ENCODE measurements at regions not wholly inside any gene's neighbourhood (a gene's known extent, or its start where the extent isn't known, plus 50 kb on each side); places are given as distances from the start of the nearest gene placed in this dataset.

DNA sequence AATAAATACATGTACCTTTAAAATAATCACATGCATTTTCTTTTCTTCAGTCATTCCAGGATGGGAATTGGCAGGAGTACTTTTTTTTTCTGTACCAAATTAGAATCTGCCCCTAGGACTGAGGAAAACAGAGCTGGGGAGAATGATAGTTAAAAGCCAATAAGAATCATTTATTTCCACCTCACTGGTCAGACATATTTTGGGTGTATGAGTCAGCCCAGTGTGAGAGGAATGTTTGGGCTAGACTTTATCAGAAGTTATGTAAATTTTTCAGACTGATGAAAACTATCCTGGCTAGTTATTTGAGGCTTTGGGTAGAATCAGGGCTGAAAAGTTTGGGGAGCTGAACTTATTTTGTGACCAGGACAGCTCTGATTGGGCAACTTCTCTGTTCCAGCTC, 303.1 kb upstream of the NPSR1 start:
- Histone ChIP-seq H4K8ac (ENCODE audit: extremely low read depth, insufficient read depth, low read length) (no peak overlapping the region), H2BK20ac (ENCODE audit: low read length) (no peak overlapping the region), H3K14ac (ENCODE audit: insufficient read length) (no peak overlapping the region), H3K27ac (ENCODE audit: low read depth, low read length) (no peak overlapping the region), H3K79me2 (ENCODE audit: control insufficient read depth in 1 of 2, insufficient read depth in 2 of 2, low read length in 2 of 2) (no peaks in the 10 kb centered on the region), H4K91ac (replicated peaks; ENCODE audit: insufficient read length, low read length) (no peak overlapping the region), H3K36me3 (ENCODE audit: control insufficient read depth in 2 of 4, insufficient read depth in 4 of 4, low read length in 3 of 4) (no peaks in the 10 kb centered on the region), H3K23ac (ENCODE audit: insufficient read length) (no peak overlapping the region), H3K9me3 (ENCODE audit: insufficient read depth in 2 of 2, low read depth in 1 of 2, low read length in 1 of 2) (no peaks in the 10 kb centered on the region), H2BK5ac (ENCODE audit: low read depth, low read length) (no peak overlapping the region), H3K4me3 (ENCODE audit: extremely low read depth in 1 of 4, insufficient read depth in 2 of 4, low read depth in 3 of 4, low read length in 4 of 4) (no peak overlapping the region), H3K9ac (replicated peaks in 1 of 4; ENCODE audit: extremely low read depth in 1 of 4, low read depth in 3 of 4, low read length in 3 of 4) (no peak overlapping the region), H3K4ac (replicated peaks; ENCODE audit: insufficient read length, low read depth, low read length) (no peak overlapping the region), H2BK120ac (replicated peaks; ENCODE audit: low read depth, low read length) (no peak overlapping the region), H2AFZ (ENCODE audit: low read length) (no peak overlapping the region), H3K23me2 (ENCODE audit: low read depth, low read length) (no peaks in the 10 kb centered on the region), H3K79me1 (ENCODE audit: low read depth, low read length) (no peaks in the 10 kb centered on the region), H2AK5ac (ENCODE audit: low read depth, low read length) (no peak overlapping the region), H2BK12ac (ENCODE audit: low read depth, low read length) (no peak overlapping the region), H3K27me3 (replicated peaks in 1 of 4; ENCODE audit: control insufficient read depth in 3 of 4, extremely low read depth in 1 of 4, insufficient read depth in 3 of 4, low read length in 3 of 4) (peaks cover 14 to 42% (median 34%) of the 10 kb centered on the region in 4 experiments), H3K4me2 (ENCODE audit: insufficient read depth in 1 of 2, low read depth in 2 of 2, low read length in 2 of 2) (no peak overlapping the region), H4K5ac (ENCODE audit: insufficient read length, low read depth, low read length) (no peak overlapping the region), H4K20me1 (replicated peaks in 1 of 2; ENCODE audit: control insufficient read depth in 1 of 2, insufficient read depth in 2 of 2, low read length in 2 of 2) (peaks cover 0 to 2% of the 10 kb centered on the region in 2 experiments), H2BK15ac (ENCODE audit: low read length) (no peak overlapping the region), H3K56ac (replicated peaks; ENCODE audit: insufficient read length, low read depth, low read length) (no peak overlapping the region), H3K18ac (ENCODE audit: extremely low read depth, low read length) (no peak overlapping the region), H3K4me1 (replicated peaks in 1 of 4; ENCODE audit: control insufficient read depth in 3 of 4, insufficient read depth in 4 of 4, low read length in 3 of 4) (peaks cover 0 to 3% (median 0%) of the 10 kb centered on the region in 4 experiments; a peak in 2 of 7 replicates)
- TF ChIP-seq TAF1 (IDR thresholded peaks at IDR 0.05; ENCODE audit: low read depth, low read length) (no peak), MAX (IDR thresholded peaks at IDR 0.05) (no peak)
- DNase-seq (ENCODE audit: low read depth in 1 of 2, low spot score in 2 of 2), result no peak
- ChIA-PET CTCF (ENCODE audit: partially characterized antibody) (interaction anchor here (0.6 to 0.7 kb wide), 2 partner anchors 58 to 304 kb away, joined by 3 read pairs; no protein-coding TSS in a partner anchor), POLR2A (ENCODE audit: partially characterized antibody) (interaction anchor here (0.6 kb wide), 1 partner anchor 331 kb away, joined by 3 read pairs; no protein-coding TSS in a partner anchor)
- no peak for FAIRE-seq

Data from H1 (cell line).